Nephron (organoid): ENCODE measurements at regions not wholly inside any gene's neighbourhood (a gene's known extent, or its start where the extent isn't known, plus 50 kb on each side); places are given as distances from the start of the nearest gene placed in this dataset.
A peak's percentile ranks its signal among the peaks of the same experiment; 100 is the strongest.

ENCODE experiments used
- H3K27ac Mint-ChIP-seq, 3 experiments: 2 replicates each; pipeline ENCODE4 v1.8.0; 2020; ENCODE audit warnings: mixed read lengths in 3 of 3, mild to moderate bottlenecking in 2 of 3, moderate library complexity in 1 of 3
- H3K27me3 Mint-ChIP-seq: 2 replicates; pipeline ENCODE4 v1.8.0; 2021; ENCODE audit warnings: low read depth, mild to moderate bottlenecking, moderate library complexity, mixed read lengths
- H3K36me3 Mint-ChIP-seq: 2 replicates; pipeline ENCODE4 v1.8.0; 2020; ENCODE audit warnings: low read depth, mixed read lengths
- H3K4me1 Mint-ChIP-seq: 2 replicates; pipeline ENCODE4 v1.8.0; 2020; ENCODE audit warnings: mixed read lengths
- H3K4me3 Mint-ChIP-seq, 3 experiments: 2 replicates each; pipeline ENCODE4 v1.8.0; 2020; ENCODE audit warnings: mild to moderate bottlenecking in 3 of 3, mixed read lengths in 3 of 3, moderate library complexity in 2 of 3
- H3K9me3 Mint-ChIP-seq: 2 replicates; pipeline ENCODE4 v1.8.0; 2020; ENCODE audit warnings: mixed read lengths
- TF ChIP-seq, protein P1 (sequence below), 3 experiments: fragments of 200-600 bp; sonication (generic); IDR thresholded peaks; one replicate each; pipeline ENCODE4 v1.5.0; 2021; ENCODE audit warnings: antibody characterized with exemption in 3 of 3; ENCODE audit not compliant: unreplicated experiment in 3 of 3

DNA sequence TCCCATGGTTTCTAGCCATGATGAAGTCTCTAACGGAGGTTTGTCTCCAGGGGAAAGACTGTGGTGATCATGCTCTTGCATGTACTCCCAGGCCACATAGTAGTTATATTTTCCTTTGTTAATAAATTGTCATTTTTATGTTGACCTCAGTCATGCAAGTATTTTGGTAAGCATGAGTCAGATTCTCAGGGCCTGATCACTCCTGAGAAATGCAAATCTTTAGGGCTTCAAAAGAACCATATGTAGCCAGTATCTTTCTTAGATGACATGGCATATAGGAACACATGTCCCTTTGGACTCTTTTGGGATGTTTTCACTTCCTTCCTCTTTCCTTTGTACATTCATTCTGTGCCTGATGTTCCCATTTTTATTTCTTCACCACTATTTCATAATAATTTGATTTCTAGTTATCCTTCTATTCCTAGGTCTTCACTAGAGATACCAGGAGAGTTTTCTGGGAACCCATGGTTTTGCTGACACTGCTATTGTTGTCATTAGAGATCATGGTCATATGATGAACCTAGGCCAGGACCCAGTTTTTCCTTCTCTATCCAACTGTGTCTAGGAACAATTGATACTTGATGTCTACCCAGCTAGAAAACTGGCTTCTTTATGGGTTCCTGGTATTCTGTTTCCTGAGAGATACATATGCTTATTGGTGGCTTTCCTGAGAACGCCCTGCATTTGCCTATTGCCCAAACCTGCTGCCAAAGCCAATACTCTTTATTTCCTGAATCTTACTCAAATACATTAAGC is 248.1 kb upstream of the NREP start:
- H3K27me3 Mint-ChIP-seq = no peaks in the 10 kb centered on the region

DNA sequence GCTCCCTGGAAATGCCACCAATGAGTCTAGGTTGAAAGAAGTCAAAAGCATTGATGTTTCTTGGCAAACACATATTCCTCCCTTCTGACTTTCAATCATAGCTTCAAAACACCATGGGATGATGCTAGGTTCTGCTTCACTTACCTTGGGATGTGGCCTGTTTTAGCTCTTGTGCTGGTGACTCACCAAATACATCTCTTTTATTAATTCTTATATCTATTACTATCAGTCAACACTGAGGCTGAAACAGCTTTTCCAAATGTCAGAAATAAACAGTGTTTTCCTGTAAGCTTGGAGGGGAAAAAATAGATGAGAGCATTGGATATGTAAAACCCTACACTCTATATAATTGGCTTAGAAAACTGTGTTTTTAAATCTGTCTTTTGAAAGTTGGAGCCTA is 245.4 kb upstream of the NREP start:
- Mint-ChIP-seq H3K4me3 (no peak overlapping the region), H3K27me3 (no peaks in the 10 kb centered on the region), H3K9me3 (no peaks in the 10 kb centered on the region), H3K36me3 (no peaks in the 10 kb centered on the region), H3K27ac (no peak overlapping the region), H3K4me1 (peaks cover 13% of the 10 kb centered on the region)
- TF ChIP-seq, protein P1, sequence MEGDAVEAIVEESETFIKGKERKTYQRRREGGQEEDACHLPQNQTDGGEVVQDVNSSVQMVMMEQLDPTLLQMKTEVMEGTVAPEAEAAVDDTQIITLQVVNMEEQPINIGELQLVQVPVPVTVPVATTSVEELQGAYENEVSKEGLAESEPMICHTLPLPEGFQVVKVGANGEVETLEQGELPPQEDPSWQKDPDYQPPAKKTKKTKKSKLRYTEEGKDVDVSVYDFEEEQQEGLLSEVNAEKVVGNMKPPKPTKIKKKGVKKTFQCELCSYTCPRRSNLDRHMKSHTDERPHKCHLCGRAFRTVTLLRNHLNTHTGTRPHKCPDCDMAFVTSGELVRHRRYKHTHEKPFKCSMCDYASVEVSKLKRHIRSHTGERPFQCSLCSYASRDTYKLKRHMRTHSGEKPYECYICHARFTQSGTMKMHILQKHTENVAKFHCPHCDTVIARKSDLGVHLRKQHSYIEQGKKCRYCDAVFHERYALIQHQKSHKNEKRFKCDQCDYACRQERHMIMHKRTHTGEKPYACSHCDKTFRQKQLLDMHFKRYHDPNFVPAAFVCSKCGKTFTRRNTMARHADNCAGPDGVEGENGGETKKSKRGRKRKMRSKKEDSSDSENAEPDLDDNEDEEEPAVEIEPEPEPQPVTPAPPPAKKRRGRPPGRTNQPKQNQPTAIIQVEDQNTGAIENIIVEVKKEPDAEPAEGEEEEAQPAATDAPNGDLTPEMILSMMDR (IDR thresholded peaks at IDR 0.05; ENCODE audit: unreplicated experiment in 3 of 3) = no peak

More for the DNA sequence above, 248.1 kb upstream of the NREP start:
- Mint-ChIP-seq H3K4me3 (no peak overlapping the region), H3K4me1 (peaks cover 13% of the 10 kb centered on the region), H3K27ac (peak overlapping the region in 1 of 3 experiments; percentile 7), H3K36me3 (no peaks in the 10 kb centered on the region), H3K9me3 (no peaks in the 10 kb centered on the region)
- TF ChIP-seq, protein P1 (IDR thresholded peaks at IDR 0.05; ENCODE audit: unreplicated experiment in 3 of 3) = no peak

DNA sequence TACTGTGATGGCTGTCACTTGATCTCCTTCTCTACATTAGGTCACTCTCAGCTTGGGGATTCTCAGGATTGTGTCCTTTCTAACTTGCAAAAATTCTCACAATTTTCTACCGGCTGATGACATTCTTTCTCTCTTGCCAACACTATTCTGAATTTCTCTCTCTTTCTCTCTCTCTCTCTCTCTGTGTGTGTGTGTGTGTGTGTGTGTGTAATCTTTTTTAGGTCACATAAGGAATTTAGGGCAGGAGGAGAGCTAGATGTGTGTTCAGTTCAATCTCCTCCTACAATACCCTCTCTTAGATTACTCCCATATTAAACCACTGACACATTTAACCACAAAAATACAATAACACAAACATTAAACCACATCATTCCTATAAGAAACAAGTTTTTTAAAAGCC is 242.3 kb upstream of the NREP start:
- Mint-ChIP-seq H3K9me3 (no peaks in the 10 kb centered on the region), H3K27ac (no peak overlapping the region), H3K27me3 (no peaks in the 10 kb centered on the region), H3K4me1 (no peaks in the 10 kb centered on the region), H3K36me3 (no peaks in the 10 kb centered on the region), H3K4me3 (no peak overlapping the region)
- TF ChIP-seq, protein P1 (IDR thresholded peaks at IDR 0.05; ENCODE audit: unreplicated experiment in 3 of 3) = no peak

DNA sequence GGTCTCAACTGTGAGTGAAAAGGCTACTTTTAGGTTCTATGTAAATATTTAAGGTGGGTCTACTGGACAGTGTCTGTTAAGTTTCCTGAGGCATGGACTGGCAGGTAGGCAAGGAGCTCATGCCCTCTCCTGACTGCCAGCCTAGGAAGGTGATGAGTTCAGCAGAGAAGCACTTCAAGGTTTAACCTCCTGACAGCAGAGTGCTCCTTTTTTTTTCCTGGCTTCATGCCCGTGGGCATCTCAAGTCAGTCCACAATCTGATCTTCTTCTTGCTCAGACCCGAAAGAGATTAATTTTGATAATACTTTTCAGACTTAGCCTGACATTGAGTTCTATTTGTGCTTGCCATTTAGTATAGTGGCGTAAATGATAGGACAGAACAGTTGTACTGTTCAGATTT is 241.9 kb upstream of the NREP start:
- H3K36me3 Mint-ChIP-seq = peaks cover under 1% of the 10 kb centered on the region
- no peak overlapping the region for H3K27ac Mint-ChIP-seq
- H3K4me1 Mint-ChIP-seq = no peaks in the 10 kb centered on the region
- TF ChIP-seq, protein P1 (IDR thresholded peaks at IDR 0.05; ENCODE audit: unreplicated experiment in 3 of 3) = no peak
- H3K4me3 Mint-ChIP-seq = no peak overlapping the region
- H3K9me3 Mint-ChIP-seq = peaks cover 1% of the 10 kb centered on the region
- H3K27me3 Mint-ChIP-seq = no peaks in the 10 kb centered on the region

DNA sequence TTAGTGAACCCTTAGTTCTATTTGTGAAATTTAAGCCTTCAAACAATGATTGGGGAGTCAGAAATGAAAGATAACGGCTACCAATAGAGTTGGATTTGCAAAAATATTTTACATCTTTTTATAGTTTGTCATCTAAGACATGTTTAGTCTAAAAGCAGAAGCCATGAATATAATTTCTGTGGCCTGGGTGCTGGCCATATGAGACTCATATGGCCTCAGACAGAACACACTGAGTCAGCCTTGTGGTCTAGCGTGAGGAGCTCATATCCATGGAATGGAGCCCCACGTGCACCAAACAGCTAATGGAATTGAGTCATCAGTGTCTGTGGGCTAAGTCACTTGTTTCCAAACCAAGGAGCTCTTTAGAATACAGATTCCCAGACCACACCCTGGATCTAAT is 240.7 kb upstream of the NREP start:
- Mint-ChIP-seq H3K27me3 (no peaks in the 10 kb centered on the region), H3K36me3 (peaks cover 4% of the 10 kb centered on the region)
- TF ChIP-seq, protein P1 (IDR thresholded peaks at IDR 0.05; ENCODE audit: unreplicated experiment in 3 of 3) = no peak

DNA sequence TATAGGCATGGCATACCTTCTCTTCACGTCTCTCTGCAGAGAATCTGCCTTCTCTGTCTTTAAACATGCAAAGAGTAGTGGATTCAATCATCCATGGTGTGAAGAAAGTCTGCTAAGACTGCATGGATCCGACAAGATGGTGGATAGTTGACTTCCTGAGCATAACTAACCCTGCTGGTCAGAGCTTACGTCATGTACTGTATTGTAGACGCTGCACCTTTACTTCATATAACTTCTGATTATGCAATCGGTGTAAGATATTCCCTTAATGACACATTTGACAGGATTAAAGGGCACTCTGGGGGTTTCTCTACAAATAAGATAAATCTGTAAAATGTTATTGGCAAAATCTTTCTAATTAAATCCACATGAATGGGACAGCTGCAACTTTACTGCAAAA is 240.3 kb upstream of the NREP start:
- no peaks in the 10 kb centered on the region for H3K4me1 Mint-ChIP-seq
- H3K9me3 Mint-ChIP-seq = peaks cover 8% of the 10 kb centered on the region
- TF ChIP-seq, protein P1 (IDR thresholded peaks at IDR 0.05; ENCODE audit: unreplicated experiment in 3 of 3) = no peak
- no peak overlapping the region for H3K4me3 Mint-ChIP-seq
- H3K36me3 Mint-ChIP-seq = peaks cover 4% of the 10 kb centered on the region
- H3K27ac Mint-ChIP-seq = no peak overlapping the region
- no peaks in the 10 kb centered on the region for H3K27me3 Mint-ChIP-seq

More for the DNA sequence above, 240.7 kb upstream of the NREP start:
- H3K4me3 Mint-ChIP-seq = no peak overlapping the region
- H3K4me1 Mint-ChIP-seq = no peaks in the 10 kb centered on the region
- no peak overlapping the region for H3K27ac Mint-ChIP-seq
- H3K9me3 Mint-ChIP-seq = peaks cover 5% of the 10 kb centered on the region
